GM18505 (cell line): ENCODE measurements at regions not wholly inside any gene's neighbourhood (a gene's known extent, or its start where the extent isn't known, plus 50 kb on each side); places are given as distances from the start of the nearest gene placed in this dataset.

ENCODE experiments used
- ATAC-seq: cut with Tn5 transposase; IDR thresholded peaks from one replicate; pipeline ENCODE4 v1.9.1; 2021; ENCODE audit not compliant: unreplicated experiment
- POLR2A ChIP-seq: IDR thresholded peaks from 4 replicates; pipeline ENCODE4 v1.6.1; 2011; ENCODE audit warnings: borderline replicate concordance; ENCODE audit not compliant: insufficient read depth, insufficient read length; ENCODE audit errors: extremely low read depth

- no peak for TF ChIP-seq POLR2A
- no peak for ATAC-seq
These were observed 644.1 kb downstream of the PLPP3 start for GRCh38 chr1:55935236-55935635.

- TF ChIP-seq POLR2A = no peak
- ATAC-seq = no peak
These were observed 647.0 kb downstream of the PLPP3 start for GRCh38 chr1:55932402-55932801.

- ATAC-seq = no peak
- TF ChIP-seq POLR2A = no peak
These were observed 648.1 kb downstream of the PLPP3 start for GRCh38 chr1:55931081-55931940.

GRCh38 chr1:55929652-55930051 lies 649.7 kb downstream of the PLPP3 start:
- ATAC-seq = no peak
- TF ChIP-seq POLR2A = no peak

- TF ChIP-seq POLR2A = no peak
- no peak for ATAC-seq
These were observed 650.8 kb downstream of the PLPP3 start for GRCh38 chr1:55928576-55928975.

- ATAC-seq = no peak
- no peak for TF ChIP-seq POLR2A
These were observed 651.6 kb downstream of the PLPP3 start for GRCh38 chr1:55927702-55928290.

GRCh38 chr1:55926906-55927471 lies 652.4 kb downstream of the PLPP3 start:
- TF ChIP-seq POLR2A = no peak
- ATAC-seq = no peak

GRCh38 chr1:55916907-55917306 lies 662.5 kb downstream of the PLPP3 start:
- no peak for ATAC-seq
- TF ChIP-seq POLR2A = no peak

GRCh38 chr1:55916481-55916880 lies 662.9 kb downstream of the PLPP3 start:
- ATAC-seq = no peak

GRCh38 chr1:55913565-55913964 lies 665.8 kb downstream of the PLPP3 start:
- TF ChIP-seq POLR2A = no peak
- ATAC-seq = no peak

More at GRCh38 chr1:55916481-55916880, 662.9 kb downstream of the PLPP3 start:
- no peak for TF ChIP-seq POLR2A

GRCh38 chr1:55912438-55912837 lies 666.9 kb downstream of the PLPP3 start:
- TF ChIP-seq POLR2A = no peak
- ATAC-seq = no peak

- no peak for ATAC-seq
- TF ChIP-seq POLR2A = no peak
These were observed 674.8 kb downstream of the PLPP3 start for GRCh38 chr1:55904541-55904940.

- no peak for ATAC-seq
- no peak for TF ChIP-seq POLR2A
These were observed 681.2 kb downstream of the PLPP3 start for GRCh38 chr1:55898181-55898580.

- no peak for TF ChIP-seq POLR2A
- no peak for ATAC-seq
These were observed 681.0 kb upstream of the USP24 start for GRCh38 chr1:55896210-55896609.
